Vagina (tissue), 2 donors: ENCODE measurements at regions not wholly inside any gene's neighbourhood (a gene's known extent, or its start where the extent isn't known, plus 50 kb on each side); places are given as distances from the start of the nearest gene placed in this dataset.

ENCODE experiments used
- CTCF ChIP-seq, 3 experiments: fragments of 450-650 bp in 2 of 3; fragments of 200-600 bp in 1 of 3; sonication (generic) in 1 of 3; IDR thresholded peaks; one replicate each; pipeline ENCODE4 v1.5.1; 2017 to 2019; ENCODE audit warnings: antibody characterized with exemption in 3 of 3, mild to moderate bottlenecking in 2 of 3, moderate library complexity in 2 of 3
- POLR2AphosphoS5 ChIP-seq, 2 donors: sonication (generic); formaldehyde crosslinking; IDR thresholded peaks; one replicate each; pipeline ENCODE4 v1.9.0; 2017; ENCODE audit warnings: antibody characterized with exemption in 2 of 2, mild to moderate bottlenecking in 2 of 2, low read depth in 1 of 2; ENCODE audit not compliant: insufficient read depth in 1 of 2

DNA sequence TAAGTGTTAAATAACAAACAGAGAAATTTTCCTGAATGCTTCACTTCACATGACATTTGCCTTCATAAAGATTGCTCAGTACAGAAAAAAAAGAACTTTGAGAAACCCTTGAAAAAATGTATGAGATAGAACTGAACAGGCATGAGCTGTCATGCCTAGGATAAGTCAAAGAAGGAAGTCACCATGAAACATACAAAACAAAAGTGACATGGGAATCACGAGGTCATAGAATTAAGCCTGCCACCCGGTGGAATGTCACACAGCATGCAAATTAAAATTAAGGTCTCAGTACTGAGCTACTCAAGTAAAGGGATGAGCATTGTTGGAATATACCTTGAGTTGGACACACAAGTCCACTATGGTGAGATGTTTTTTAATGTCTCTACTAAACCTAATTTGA, 652.5 kb upstream of the NECTIN3 start:
- no peak for TF ChIP-seq CTCF (IDR thresholded peaks at IDR 0.05)
- TF ChIP-seq POLR2AphosphoS5 (IDR thresholded peaks at IDR 0.05; ENCODE audit: insufficient read depth in 1 of 2, low read depth in 1 of 2) = no peak
